ENCODE measurements at regions not wholly inside any gene's neighbourhood (a gene's known extent, or its start where the extent isn't known, plus 50 kb on each side); places are given as distances from the start of the nearest gene placed in this dataset.

DNA sequence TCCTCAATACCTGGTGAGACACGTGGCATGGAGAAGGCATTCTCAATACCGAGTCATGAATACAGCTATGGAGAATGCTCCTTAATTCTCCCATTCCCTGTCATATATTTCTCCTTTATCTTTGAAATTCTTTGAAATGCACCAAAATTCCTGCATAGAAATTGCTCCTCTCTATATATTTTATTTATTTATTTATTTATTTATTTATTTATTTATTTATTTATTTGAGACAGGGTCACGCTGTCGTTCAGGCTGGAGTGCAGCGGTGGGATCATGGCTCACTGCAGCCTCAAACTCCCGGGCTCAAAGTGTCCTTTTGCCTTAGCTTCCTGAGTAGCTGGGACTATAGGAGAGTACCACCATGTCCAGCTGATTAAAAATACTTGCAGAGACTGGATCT is 190.3 kb upstream of the MAF start:
- H3K36me3 Mint-ChIP-seq (ENCODE audit: low read depth), result no peaks in the 10 kb centered on the region
- TF ChIP-seq, protein P1, sequence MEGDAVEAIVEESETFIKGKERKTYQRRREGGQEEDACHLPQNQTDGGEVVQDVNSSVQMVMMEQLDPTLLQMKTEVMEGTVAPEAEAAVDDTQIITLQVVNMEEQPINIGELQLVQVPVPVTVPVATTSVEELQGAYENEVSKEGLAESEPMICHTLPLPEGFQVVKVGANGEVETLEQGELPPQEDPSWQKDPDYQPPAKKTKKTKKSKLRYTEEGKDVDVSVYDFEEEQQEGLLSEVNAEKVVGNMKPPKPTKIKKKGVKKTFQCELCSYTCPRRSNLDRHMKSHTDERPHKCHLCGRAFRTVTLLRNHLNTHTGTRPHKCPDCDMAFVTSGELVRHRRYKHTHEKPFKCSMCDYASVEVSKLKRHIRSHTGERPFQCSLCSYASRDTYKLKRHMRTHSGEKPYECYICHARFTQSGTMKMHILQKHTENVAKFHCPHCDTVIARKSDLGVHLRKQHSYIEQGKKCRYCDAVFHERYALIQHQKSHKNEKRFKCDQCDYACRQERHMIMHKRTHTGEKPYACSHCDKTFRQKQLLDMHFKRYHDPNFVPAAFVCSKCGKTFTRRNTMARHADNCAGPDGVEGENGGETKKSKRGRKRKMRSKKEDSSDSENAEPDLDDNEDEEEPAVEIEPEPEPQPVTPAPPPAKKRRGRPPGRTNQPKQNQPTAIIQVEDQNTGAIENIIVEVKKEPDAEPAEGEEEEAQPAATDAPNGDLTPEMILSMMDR (IDR thresholded peaks at IDR 0.05; ENCODE audit: unreplicated experiment in 3 of 3), result no peak
- H3K27me3 Mint-ChIP-seq (ENCODE audit: low read depth), result peaks cover 10% of the 10 kb centered on the region
- no peaks in the 10 kb centered on the region for H3K9me3 Mint-ChIP-seq
- H3K4me3 Mint-ChIP-seq, result no peak overlapping the region
- no peak overlapping the region for H3K27ac Mint-ChIP-seq
- peaks cover 24% of the 10 kb centered on the region for H3K4me1 Mint-ChIP-seq

DNA sequence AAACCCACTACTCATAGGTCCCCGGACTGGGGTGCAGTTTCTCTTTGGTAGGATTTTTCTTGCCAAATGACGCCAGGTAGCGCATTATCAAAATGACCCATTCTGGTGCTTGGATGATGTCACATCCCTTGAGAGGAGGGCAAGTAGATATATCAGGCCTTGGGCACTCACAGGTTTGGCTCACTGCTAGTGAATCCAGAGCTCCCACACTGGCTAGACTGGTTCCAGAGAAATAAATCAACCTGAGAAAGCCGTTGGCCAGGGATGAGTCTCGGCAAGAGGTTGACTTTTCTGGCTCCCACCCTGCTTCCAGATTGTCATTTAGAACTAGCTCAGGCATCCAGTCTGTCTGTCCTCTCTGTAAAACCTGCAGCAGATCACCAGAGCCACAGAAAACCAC is 188.4 kb upstream of the MAF start:
- Mint-ChIP-seq H3K4me1 (peaks cover 13% of the 10 kb centered on the region), H3K4me3 (no peak overlapping the region), H3K36me3 (ENCODE audit: low read depth) (no peaks in the 10 kb centered on the region), H3K9me3 (no peaks in the 10 kb centered on the region), H3K27ac (no peak overlapping the region), H3K27me3 (ENCODE audit: low read depth) (peaks cover 7% of the 10 kb centered on the region)
- TF ChIP-seq, protein P1 (IDR thresholded peaks at IDR 0.05; ENCODE audit: unreplicated experiment in 3 of 3), result no peak

DNA sequence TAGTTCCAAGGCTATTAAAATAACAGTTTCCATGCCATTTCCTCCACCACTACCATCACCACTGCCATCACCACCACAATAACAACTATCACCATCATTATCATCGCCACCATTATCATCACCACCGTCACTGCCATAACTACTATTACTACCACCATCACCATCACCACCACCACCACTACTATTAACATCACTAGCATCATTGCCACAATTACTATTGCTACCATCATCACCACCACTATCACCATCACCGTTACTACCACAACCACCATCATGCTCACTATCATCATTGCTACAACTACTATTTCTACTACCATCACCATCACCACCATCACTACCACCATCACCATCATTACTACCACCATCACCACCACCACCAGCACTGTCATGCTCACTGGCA is 185.9 kb upstream of the MAF start:
- H3K36me3 Mint-ChIP-seq (ENCODE audit: low read depth), result no peaks in the 10 kb centered on the region
- TF ChIP-seq, protein P1 (IDR thresholded peaks at IDR 0.05; ENCODE audit: unreplicated experiment in 3 of 3), result no peak
- H3K4me3 Mint-ChIP-seq, result no peak overlapping the region
- no peaks in the 10 kb centered on the region for H3K4me1 Mint-ChIP-seq
- H3K9me3 Mint-ChIP-seq, result no peaks in the 10 kb centered on the region
- H3K27me3 Mint-ChIP-seq (ENCODE audit: low read depth), result peaks cover 4% of the 10 kb centered on the region
- H3K27ac Mint-ChIP-seq, result no peak overlapping the region

DNA sequence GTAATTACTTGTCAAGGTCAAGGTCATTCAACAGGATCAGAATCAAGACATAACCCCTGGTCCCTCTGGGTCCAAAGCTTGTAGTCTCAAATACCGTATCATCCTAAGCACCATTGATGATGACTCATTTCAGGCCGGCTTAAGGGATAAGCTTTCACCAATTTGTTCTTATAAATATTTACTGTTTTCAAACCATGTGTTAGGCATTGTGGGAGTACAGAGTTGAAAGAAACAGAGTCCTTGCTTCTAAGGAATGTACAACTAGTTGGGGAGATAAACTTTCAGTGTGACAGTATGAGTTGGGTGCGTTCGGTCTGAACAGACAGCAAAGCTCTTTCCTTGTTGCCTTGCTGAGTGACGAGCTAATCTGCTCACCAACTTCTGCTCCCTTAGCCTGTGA is 183.5 kb upstream of the MAF start:
- H3K27me3 Mint-ChIP-seq (ENCODE audit: low read depth), result peaks cover 4% of the 10 kb centered on the region
- H3K36me3 Mint-ChIP-seq (ENCODE audit: low read depth), result no peaks in the 10 kb centered on the region
- H3K27ac Mint-ChIP-seq, result no peak overlapping the region
- no peak overlapping the region for H3K4me3 Mint-ChIP-seq
- no peaks in the 10 kb centered on the region for H3K4me1 Mint-ChIP-seq
- TF ChIP-seq, protein P1 (IDR thresholded peaks at IDR 0.05; ENCODE audit: unreplicated experiment in 3 of 3), result no peak
- no peaks in the 10 kb centered on the region for H3K9me3 Mint-ChIP-seq

DNA sequence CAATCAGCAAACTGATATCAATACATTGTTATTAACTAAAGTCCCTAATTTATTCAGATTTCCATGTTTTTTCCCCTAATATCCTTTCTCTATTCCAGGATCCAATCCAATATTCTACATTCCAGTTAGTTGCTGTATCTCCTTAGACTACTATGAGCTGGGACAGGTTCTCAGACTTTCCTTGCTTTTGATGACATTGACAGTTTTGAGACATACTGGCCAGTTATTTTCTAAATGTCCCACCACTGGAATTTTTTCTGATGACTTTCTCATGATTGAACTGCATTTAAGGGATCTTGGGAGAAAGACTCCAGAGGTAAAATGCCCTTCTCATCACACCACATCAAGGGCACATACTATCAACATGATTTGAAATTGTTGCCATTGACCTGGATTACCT is 177.1 kb upstream of the MAF start:
- H3K4me1 Mint-ChIP-seq, result peaks cover 7% of the 10 kb centered on the region
- peak overlapping the region in 2 of 3 experiments; percentile 14 to 50 for H3K27ac Mint-ChIP-seq
- H3K4me3 Mint-ChIP-seq, result no peak overlapping the region
- H3K9me3 Mint-ChIP-seq, result no peaks in the 10 kb centered on the region
- TF ChIP-seq, protein P1 (IDR thresholded peaks at IDR 0.05; ENCODE audit: unreplicated experiment in 3 of 3), result no peak
- H3K27me3 Mint-ChIP-seq (ENCODE audit: low read depth), result no peaks in the 10 kb centered on the region
- H3K36me3 Mint-ChIP-seq (ENCODE audit: low read depth), result no peaks in the 10 kb centered on the region

DNA sequence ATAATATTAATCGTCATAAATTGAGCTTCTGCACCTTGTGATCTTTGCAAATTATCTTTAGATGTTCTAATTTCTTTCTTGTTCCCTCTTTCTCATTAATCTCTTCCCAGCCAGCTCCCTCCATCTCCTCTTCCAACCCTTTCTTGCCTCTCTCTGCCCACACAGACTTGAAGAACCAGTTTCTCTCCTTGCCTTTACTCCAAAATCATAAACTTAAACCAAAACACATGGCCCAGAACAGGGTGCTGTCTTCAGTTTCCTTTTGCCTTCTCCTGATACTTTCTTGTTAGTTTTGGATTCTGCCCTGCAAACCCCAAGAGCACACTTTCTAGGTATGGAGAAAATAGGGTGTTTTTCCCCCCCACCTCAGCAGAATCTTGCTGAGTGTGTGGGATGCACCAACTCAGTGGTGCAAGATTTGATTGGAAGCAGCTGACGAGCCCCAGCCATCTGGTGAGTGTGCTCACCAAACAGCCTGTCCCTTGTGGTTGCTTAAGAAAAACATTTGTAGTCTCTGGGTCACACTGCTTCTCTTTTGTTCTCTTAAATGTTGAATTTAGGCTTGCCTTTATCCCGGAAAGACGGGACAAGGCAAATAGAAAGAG is 175.8 kb upstream of the MAF start:
- no peaks in the 10 kb centered on the region for H3K36me3 Mint-ChIP-seq (ENCODE audit: low read depth)
- no peaks in the 10 kb centered on the region for H3K9me3 Mint-ChIP-seq
- H3K4me1 Mint-ChIP-seq, result peaks cover 17% of the 10 kb centered on the region
- H3K27me3 Mint-ChIP-seq (ENCODE audit: low read depth), result no peaks in the 10 kb centered on the region
- no peak overlapping the region for H3K4me3 Mint-ChIP-seq
- peak overlapping the region; percentile 15 to 56 (median 42) for H3K27ac Mint-ChIP-seq
- TF ChIP-seq, protein P1 (IDR thresholded peaks at IDR 0.05; ENCODE audit: unreplicated experiment in 3 of 3), result peak in 2 of 3 experiments; percentile 7 to 23

Data from nephron (organoid).